CD4-positive, alpha-beta T cell treated with Interleukin-4 for 4 hours (primary cell): ENCODE measurements at regions not wholly inside any gene's neighbourhood (a gene's known extent, or its start where the extent isn't known, plus 50 kb on each side); places are given as distances from the start of the nearest gene placed in this dataset.
"Not testable (repeated sequence)": the region's sequence is repeated elsewhere in the genome, so short reads cannot be mapped to it uniquely, and the experiment has no call there.

Source experiments
- DNase-seq: peaks from one replicate; pipeline ENCODE4 v3.0.0-alpha.2; 2020

- DNase-seq: no peak
These were observed 184.4 kb downstream of the FCRL5 start for GRCh38 chr1:157367870-157368269.

GRCh38 chr1:157367091-157367739 lies 185.1 kb downstream of the FCRL5 start:
- no peak for DNase-seq

- DNase-seq: no peak
These were observed 187.7 kb downstream of the FCRL5 start for GRCh38 chr1:157364612-157365011.

GRCh38 chr1:157363660-157364140 lies 188.6 kb downstream of the FCRL5 start:
- DNase-seq: no peak

- DNase-seq: no peak
These were observed 192.3 kb downstream of the FCRL5 start for GRCh38 chr1:157360023-157360390.

- no peak for DNase-seq
These were observed 192.8 kb downstream of the FCRL5 start for GRCh38 chr1:157359314-157360022.

- DNase-seq: no peak
These were observed 195.2 kb downstream of the FCRL5 start for GRCh38 chr1:157357111-157357510.

GRCh38 chr1:157356601-157357000 lies 195.7 kb downstream of the FCRL5 start:
- no peak for DNase-seq

GRCh38 chr1:157353546-157353945 lies 198.8 kb downstream of the FCRL5 start:
- no peak for DNase-seq

GRCh38 chr1:157352817-157353408 lies 199.4 kb downstream of the FCRL5 start:
- DNase-seq: no peak

- DNase-seq: no peak
These were observed 200.1 kb downstream of the FCRL5 start for GRCh38 chr1:157352216-157352615.

GRCh38 chr1:157351800-157352199 lies 200.5 kb downstream of the FCRL5 start:
- not testable (repeated sequence) for DNase-seq

- no peak for DNase-seq
These were observed 203.5 kb downstream of the FCRL5 start for GRCh38 chr1:157348538-157349480.

- no peak for DNase-seq
These were observed 204.8 kb downstream of the FCRL5 start for GRCh38 chr1:157347506-157347905.

GRCh38 chr1:157337785-157338184 lies 199.6 kb upstream of the ETV3 start:
- DNase-seq: not testable (repeated sequence)

- peak; percentile 1 for DNase-seq
These were observed 196.9 kb upstream of the ETV3 start for GRCh38 chr1:157335056-157335455.

- DNase-seq: no peak
These were observed 195.8 kb upstream of the ETV3 start for GRCh38 chr1:157334041-157334440.

GRCh38 chr1:157330177-157330576 lies 192.0 kb upstream of the ETV3 start:
- DNase-seq: not testable (repeated sequence)

- DNase-seq: not testable (repeated sequence)
These were observed 189.9 kb upstream of the ETV3 start for GRCh38 chr1:157328120-157328519.

GRCh38 chr1:157326173-157326859 lies 188.1 kb upstream of the ETV3 start:
- no peak for DNase-seq

GRCh38 chr1:157325220-157325619 lies 187.0 kb upstream of the ETV3 start:
- no peak for DNase-seq

GRCh38 chr1:157321972-157322371 lies 183.8 kb upstream of the ETV3 start:
- DNase-seq: not testable (repeated sequence)
